A673 (cell line): ENCODE measurements at regions not wholly inside any gene's neighbourhood (a gene's known extent, or its start where the extent isn't known, plus 50 kb on each side); places are given as distances from the start of the nearest gene placed in this dataset.

Source experiments
- BruUV-seq: library from RNA; stranded (reverse); fragments of 400-500 nt; replicated peaks from 2 replicates; lab custom pipeline; 2021; lab: Mats Ljungman, UMichigan
- CTCF ChIA-PET: fragments of 300-600 bp; sonication (Branson Sonifier 250); formaldehyde crosslinking; loops from one replicate; lab custom pipeline; 2022; ENCODE audit warnings: antibody characterized with exemption; lab: Charles Lee
- POLR2A ChIA-PET: fragments of 300-600 bp; sonication (Branson Sonifier 250); formaldehyde crosslinking; loops from one replicate; lab custom pipeline; 2022; ENCODE audit warnings: antibody characterized with exemption; ENCODE audit not compliant: low non-redundant PET; lab: Charles Lee
- DNase-seq: peaks from one replicate; pipeline ENCODE4 v3.0.0-alpha.2; 2015; ENCODE audit warnings: low spot score
- H3K27ac ChIP-seq: fragments of 200-600 bp; sonication (generic); 2 replicates; pipeline ENCODE4 v1.5.1; 2016; ENCODE audit warnings: mixed run types, low read depth, mild to moderate bottlenecking, mixed read lengths, antibody characterized with exemption, low read length; ENCODE audit not compliant: poor library complexity, severe bottlenecking
- H3K27me3 ChIP-seq: fragments of 200-600 bp; sonication (generic); replicated peaks from 2 replicates; pipeline ENCODE4 v1.6.1; 2017; ENCODE audit warnings: mixed run types, low read depth, mild to moderate bottlenecking, mixed read lengths, antibody characterized with exemption, low read length; ENCODE audit not compliant: insufficient read depth, poor library complexity
- H3K36me3 ChIP-seq: fragments of 200-600 bp; sonication (generic); 2 replicates; pipeline ENCODE4 v1.6.1; 2016; ENCODE audit warnings: mixed run types, mild to moderate bottlenecking, mixed read lengths, antibody characterized with exemption, low read length; ENCODE audit not compliant: insufficient read depth, poor library complexity, severe bottlenecking
- H3K4me1 ChIP-seq: fragments of 200-600 bp; sonication (generic); 2 replicates; pipeline ENCODE4 v1.6.1; 2017; ENCODE audit warnings: mixed run types, mild to moderate bottlenecking, mixed read lengths, antibody characterized with exemption, low read length; ENCODE audit not compliant: insufficient read depth, poor library complexity, severe bottlenecking
- H3K4me3 ChIP-seq: fragments of 200-600 bp; sonication (generic); 2 replicates; pipeline ENCODE4 v1.5.1; 2016; ENCODE audit warnings: low read depth, mixed run types, mild to moderate bottlenecking, mixed read lengths, low read length; ENCODE audit not compliant: poor library complexity, severe bottlenecking
- H3K9me3 ChIP-seq: fragments of 200-600 bp; sonication (generic); 2 replicates; pipeline ENCODE4 v1.6.1; 2016; ENCODE audit warnings: mixed run types, low read depth, mild to moderate bottlenecking, mixed read lengths, antibody characterized with exemption, low read length; ENCODE audit not compliant: poor library complexity, severe bottlenecking
- EZH2 ChIP-seq: fragments of 200-600 bp; sonication (generic); IDR thresholded peaks from 2 replicates; pipeline ENCODE4 v1.6.1; 2017; ENCODE audit warnings: borderline replicate concordance, low read depth, mild to moderate bottlenecking, mixed read lengths, antibody characterized with exemption, low read length; ENCODE audit not compliant: poor library complexity, severe bottlenecking
- intact Hi-C: fragments of 100-400 bp; cut with micrococcal nuclease; formaldehyde crosslinking; loops from one replicate; pipeline ENCODE4 v1.10.0; 2022; ENCODE audit not compliant: unreplicated experiment
- TF ChIP-seq, protein P1 (sequence below): fragments of 300-800, 200-600 bp; sonication (generic); conservative IDR thresholded peaks from 2 replicates; pipeline ENCODE4 v1.5.1; 2017; ENCODE audit warnings: low read depth, mild to moderate bottlenecking, antibody characterized with exemption, low read length, moderate library complexity, mixed read lengths

DNA sequence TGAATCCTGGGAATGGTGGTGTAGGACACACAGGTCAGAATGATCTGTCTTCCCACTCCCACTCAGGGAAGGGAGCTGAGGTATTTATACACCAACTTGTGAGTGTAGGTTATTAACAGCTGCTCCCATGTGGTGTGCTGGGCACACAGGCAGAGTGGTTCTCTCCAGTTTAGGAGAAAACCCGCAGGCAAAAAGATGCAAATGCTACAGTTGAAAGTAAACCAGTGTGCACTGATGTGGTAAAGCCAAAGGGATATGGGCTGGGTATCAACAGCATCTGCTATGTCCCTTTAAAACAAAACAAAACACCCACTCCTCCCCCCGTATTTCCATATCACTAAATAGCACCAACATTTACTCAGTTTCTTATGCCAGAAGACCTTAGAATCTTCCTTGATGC lies 75.4 kb upstream of the SYT13 start:
- Histone ChIP-seq H3K4me3 (no peak overlapping the region), H3K36me3 (no peaks in the 10 kb centered on the region), H3K27me3 (no peaks in the 10 kb centered on the region), H3K27ac (no peak overlapping the region), H3K4me1 (peaks cover 11% of the 10 kb centered on the region), H3K9me3 (no peaks in the 10 kb centered on the region)
- intact Hi-C loops = no loop called here
- DNase-seq = no peak
- no peak for TF ChIP-seq EZH2
- TF ChIP-seq, protein P1, sequence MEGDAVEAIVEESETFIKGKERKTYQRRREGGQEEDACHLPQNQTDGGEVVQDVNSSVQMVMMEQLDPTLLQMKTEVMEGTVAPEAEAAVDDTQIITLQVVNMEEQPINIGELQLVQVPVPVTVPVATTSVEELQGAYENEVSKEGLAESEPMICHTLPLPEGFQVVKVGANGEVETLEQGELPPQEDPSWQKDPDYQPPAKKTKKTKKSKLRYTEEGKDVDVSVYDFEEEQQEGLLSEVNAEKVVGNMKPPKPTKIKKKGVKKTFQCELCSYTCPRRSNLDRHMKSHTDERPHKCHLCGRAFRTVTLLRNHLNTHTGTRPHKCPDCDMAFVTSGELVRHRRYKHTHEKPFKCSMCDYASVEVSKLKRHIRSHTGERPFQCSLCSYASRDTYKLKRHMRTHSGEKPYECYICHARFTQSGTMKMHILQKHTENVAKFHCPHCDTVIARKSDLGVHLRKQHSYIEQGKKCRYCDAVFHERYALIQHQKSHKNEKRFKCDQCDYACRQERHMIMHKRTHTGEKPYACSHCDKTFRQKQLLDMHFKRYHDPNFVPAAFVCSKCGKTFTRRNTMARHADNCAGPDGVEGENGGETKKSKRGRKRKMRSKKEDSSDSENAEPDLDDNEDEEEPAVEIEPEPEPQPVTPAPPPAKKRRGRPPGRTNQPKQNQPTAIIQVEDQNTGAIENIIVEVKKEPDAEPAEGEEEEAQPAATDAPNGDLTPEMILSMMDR = no peak
- ChIA-PET CTCF (interaction anchor here (2.1 kb wide), 1 partner anchor 10 kb away, joined by 6 read pairs; no protein-coding TSS in a partner anchor), POLR2A (no interaction called here)
- no TSS peak for BruUV-seq

DNA sequence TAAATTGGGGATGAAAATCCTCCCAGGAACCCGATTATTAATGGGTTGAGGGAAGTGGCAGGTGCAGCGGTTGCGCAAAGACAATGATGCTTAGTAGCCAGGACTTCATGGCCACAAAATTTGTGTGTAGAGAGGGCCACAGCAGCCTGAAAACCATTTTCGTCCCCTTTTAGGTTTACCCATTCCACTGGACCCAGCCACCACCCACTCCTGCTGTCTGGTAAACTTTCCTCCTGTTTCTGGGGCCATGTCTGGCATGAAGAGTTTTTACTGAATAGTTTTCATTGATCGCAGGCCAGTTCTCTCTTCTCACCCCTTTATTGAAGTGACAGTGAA lies 69.5 kb upstream of the SYT13 start:
- POLR2A ChIA-PET = no interaction called here
- TSS peak; percentile 78 for BruUV-seq
- no peak for DNase-seq
- H3K27ac ChIP-seq = peak overlapping the region; percentile 52
- no peaks in the 10 kb centered on the region for H3K9me3 ChIP-seq
- H3K27me3 ChIP-seq = peaks cover under 1% of the 10 kb centered on the region
- peak overlapping the region; percentile 56 for H3K4me3 ChIP-seq
- H3K36me3 ChIP-seq = no peaks in the 10 kb centered on the region
- no peaks in the 10 kb centered on the region for H3K4me1 ChIP-seq
- CTCF ChIA-PET = interaction anchor here (1.6 kb wide), 1 partner anchor 416 kb away, joined by 5 read pairs; no protein-coding TSS in a partner anchor
- intact Hi-C loops = no loop called here
- TF ChIP-seq, protein P1 = no peak
- no peak for TF ChIP-seq EZH2

DNA sequence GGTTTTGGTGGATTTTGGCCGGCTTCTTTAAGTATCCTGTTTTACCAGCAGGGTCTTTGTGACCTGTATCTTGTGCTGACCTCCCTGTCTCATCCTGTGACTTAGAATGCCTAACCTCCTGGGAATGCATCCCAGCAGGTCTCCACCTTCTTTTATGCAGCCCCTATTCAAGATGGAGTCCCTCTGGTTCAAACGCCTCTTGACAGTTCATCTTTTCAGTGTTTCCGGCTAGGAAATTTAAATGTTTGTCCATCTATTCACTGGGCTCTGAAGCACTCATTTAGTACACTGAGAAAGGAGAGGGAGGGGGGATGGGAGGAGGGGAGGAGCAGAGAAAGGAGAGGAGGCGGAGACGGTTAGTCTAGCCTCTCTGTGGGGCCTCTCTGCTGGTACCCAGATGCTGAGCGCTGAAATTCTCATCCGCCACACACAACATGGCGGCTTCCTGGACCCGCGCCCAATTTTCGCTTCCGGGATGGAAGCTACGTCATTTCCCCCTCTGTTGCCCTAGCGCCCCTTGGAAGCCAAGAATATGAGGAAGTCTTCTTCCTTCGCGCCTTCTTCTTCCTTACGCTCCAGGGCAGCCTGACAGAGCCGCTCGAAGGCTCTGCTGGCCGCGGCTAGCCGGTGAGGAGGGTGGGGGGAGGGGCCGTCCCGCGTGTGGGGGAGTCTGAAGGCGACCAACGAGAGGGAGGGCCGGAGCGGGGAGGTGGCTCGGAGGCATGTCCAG lies 69.0 kb upstream of the SYT13 start:
- no peaks in the 10 kb centered on the region for H3K9me3 ChIP-seq
- ChIA-PET CTCF (interaction anchor here (0.6 to 1.6 kb wide), 2 partner anchors 416 to 1647 kb away, joined by 5 to 6 read pairs; no protein-coding TSS in a partner anchor), POLR2A (no interaction called here)
- peak overlapping the region; percentile 52 for H3K27ac ChIP-seq
- TF ChIP-seq, protein P1 = no peak
- no peak for TF ChIP-seq EZH2
- no TSS peak for BruUV-seq
- peak; percentile 97 for DNase-seq
- peaks cover 3% of the 10 kb centered on the region for H3K27me3 ChIP-seq
- intact Hi-C loops = no loop called here
- peak overlapping the region; percentile 56 for H3K4me3 ChIP-seq
- H3K36me3 ChIP-seq = no peaks in the 10 kb centered on the region
- no peaks in the 10 kb centered on the region for H3K4me1 ChIP-seq
